ENCODE measurements at regions not wholly inside any gene's neighbourhood (a gene's known extent, or its start where the extent isn't known, plus 50 kb on each side); places are given as distances from the start of the nearest gene placed in this dataset.
"Not testable (repeated sequence)": the region's sequence is repeated elsewhere in the genome, so short reads cannot be mapped to it uniquely, and the experiment has no call there.

DNA sequence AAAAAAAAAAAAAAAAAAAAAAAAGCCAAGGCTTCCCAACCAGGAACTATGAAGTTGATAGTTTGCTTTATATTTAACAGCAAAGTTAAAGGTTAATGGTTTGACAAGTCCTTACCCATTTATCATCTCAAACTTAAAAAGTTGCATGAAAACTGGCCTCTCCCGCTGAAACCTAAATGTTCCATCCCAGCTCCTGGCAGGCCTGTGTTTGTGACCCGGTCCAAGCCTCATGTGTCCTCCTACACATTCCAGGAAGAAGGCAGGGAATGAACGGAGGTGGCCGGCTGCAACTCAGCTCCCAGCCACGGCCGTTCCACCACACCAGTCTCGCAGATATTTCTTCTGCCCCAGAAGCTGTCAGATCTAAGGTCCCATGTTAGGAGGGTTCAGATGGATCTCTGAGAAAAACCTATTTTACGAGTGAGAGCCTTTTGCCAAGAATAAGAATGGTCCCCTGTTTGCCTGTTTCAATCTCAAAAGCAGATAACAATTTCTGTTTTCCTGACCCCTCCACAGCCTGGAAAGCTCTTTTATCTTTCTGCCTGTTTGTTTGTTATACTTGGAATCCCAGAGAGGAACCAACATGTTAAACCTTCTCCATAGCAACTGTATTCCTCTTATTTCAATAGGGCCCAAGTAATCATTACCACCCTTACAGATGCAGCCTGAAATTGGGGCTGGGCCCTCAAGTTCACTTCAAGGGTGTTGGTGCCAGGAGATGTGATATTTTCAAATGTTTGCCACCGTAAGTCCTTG lies 56.5 kb downstream of the KCTD12 start:
- no peak for DNase-seq (ENCODE audit: low read depth)

DNA sequence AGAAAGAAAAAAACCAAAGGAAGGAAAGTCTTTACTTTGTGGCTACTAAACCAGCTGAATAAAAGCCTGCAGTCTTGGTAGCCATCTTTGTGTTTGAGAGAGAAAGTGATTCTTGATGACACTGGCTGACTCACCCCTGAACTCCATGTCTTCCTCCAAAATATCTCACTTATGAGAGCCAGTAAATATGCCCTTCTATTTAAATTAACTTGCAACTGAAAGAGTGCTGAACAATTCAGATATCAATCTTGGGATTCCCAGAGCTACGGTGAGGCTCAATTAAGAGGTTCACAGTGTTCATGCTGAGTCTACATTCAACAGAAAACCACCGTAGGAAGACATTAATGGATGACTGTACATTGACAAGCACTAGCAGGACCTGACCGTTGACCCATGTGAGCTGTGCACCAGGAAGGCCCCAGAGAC lies 57.9 kb downstream of the KCTD12 start:
- DNase-seq (ENCODE audit: low read depth) = no peak

DNA sequence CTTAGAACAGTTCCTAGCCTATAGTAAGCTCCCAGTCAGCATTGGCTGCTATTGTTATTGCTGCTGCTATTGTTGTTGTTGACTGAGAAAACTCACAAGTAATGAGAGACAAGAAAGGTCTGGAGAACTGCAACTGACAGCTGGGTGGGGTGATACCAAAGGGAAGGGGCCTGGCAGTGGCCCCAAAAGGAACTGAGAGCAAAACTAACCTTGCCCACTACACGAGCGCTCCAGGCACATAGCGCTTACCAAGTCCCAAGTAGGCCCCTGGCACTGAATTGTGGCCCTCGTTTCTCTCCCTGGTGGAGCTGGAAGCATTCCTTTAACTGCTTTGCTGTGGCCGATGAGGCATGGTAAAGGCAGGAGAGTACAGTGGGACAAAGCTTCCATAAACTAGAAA lies 59.7 kb downstream of the KCTD12 start:
- no peak for DNase-seq (ENCODE audit: low read depth)

GRCh38 chr13:76825430-76825829 lies 60.8 kb downstream of the KCTD12 start:
- no peak for DNase-seq (ENCODE audit: low read depth)

GRCh38 chr13:76823969-76824368 lies 62.2 kb downstream of the KCTD12 start:
- DNase-seq (ENCODE audit: low read depth) = no peak

DNA sequence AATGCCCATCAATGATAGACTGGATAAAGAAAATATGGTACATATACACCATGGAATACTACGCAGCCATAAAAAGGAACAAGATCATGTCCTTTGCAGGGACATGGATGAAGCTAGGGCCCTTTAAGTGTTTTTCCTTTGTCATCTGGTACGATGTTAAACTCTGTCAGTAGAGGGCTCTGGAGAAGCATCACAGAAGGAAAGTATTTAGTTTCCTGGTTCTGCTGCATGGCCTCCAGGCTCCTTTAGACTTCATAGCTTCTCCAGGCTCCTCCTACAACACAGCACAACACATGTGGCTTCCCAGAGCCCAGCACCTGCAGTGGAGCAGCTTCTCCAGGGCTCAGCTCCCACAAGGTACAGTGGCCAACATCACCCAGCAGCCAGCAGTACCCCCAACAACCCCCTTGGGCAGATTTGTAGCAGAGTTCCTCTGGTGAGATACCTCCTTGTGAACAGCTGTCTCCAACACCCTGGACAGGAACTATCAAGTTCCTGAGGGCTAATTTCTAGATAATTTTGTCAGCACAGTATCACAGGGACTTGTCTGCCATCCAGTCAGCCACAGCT lies 63.4 kb downstream of the KCTD12 start:
- DNase-seq (ENCODE audit: low read depth) = no peak

- DNase-seq (ENCODE audit: low read depth) = not testable (repeated sequence)
These were observed 65.0 kb downstream of the KCTD12 start for GRCh38 chr13:76821222-76821621.

DNA sequence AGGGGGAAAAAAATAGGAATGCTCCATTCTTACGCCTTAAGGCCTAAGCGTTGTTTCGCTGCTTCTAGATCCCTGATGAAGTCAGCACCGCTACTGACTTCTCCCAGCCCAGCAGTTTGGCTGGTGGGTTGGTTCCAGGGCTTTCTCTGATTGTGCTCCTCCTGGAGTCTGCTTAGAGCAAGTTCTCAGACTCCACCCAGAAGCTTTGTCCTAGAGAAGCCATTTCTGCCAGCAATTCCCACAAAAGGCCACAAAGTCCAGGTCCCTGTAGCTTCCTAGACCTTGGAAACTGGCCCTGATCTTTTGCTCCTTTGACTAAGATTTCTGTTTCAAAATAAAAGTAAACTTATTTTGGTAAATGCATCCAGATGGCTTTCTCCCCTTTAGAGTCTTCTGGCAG lies 65.4 kb downstream of the KCTD12 start:
- DNase-seq (ENCODE audit: low read depth) = peak; percentile 91

GRCh38 chr13:76816394-76816793 lies 69.8 kb downstream of the KCTD12 start:
- DNase-seq (ENCODE audit: low read depth) = no peak

- no peak for DNase-seq (ENCODE audit: low read depth)
These were observed 70.9 kb downstream of the KCTD12 start for GRCh38 chr13:76815344-76815743.

DNA sequence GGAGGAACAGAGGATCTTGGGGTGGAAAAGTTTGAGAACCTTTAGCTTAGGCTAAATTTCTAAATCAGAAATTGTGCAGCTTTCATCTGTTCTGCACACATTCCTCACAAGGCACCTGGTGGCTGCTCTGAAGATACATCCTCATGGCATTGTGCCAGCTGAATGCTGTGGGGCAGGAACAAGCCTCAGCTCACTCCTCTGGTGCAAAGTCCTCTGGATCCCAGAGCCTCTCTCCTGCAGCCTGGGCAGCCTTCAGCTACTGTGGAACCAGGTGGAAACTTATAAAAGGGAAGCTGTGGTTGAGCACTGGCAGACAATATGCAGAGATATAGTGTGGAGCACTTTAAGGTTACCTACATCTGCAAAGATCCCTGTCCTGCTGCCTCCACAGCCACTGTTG lies 72.3 kb downstream of the KCTD12 start:
- no peak for DNase-seq (ENCODE audit: low read depth)

DNA sequence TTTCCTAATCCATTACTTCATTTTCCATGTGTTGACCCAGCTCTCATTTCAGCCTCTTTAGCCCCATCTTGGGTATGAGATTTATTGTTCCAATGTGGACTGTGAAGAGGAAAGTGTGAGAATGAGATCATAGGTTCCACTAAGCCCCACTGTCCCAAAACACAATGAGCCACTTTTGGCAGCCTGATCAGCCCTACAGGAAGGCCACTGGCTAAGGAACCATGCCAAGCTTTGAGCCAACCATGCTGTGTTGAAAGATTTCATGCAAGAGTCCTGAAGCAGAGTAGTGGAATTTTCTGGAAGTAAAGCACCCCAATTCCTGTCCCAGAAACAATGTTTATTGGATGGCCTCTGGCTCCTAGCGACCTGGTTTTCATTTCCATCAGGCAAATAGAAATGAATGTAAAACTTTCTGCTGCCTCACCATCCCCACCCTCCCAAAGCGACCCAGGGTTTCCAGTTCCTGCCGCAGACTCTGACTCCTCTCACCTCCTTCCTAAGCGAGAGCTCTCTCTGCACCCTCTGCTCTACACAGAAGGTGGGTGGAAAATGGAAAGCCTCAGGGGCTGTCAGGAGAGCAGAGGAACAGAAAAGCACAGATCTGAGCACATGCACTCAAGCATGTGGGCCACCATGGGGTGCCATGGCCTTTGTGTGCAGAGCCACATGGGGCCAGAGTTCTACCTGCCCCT lies 73.1 kb downstream of the KCTD12 start:
- no peak for DNase-seq (ENCODE audit: low read depth)

DNA sequence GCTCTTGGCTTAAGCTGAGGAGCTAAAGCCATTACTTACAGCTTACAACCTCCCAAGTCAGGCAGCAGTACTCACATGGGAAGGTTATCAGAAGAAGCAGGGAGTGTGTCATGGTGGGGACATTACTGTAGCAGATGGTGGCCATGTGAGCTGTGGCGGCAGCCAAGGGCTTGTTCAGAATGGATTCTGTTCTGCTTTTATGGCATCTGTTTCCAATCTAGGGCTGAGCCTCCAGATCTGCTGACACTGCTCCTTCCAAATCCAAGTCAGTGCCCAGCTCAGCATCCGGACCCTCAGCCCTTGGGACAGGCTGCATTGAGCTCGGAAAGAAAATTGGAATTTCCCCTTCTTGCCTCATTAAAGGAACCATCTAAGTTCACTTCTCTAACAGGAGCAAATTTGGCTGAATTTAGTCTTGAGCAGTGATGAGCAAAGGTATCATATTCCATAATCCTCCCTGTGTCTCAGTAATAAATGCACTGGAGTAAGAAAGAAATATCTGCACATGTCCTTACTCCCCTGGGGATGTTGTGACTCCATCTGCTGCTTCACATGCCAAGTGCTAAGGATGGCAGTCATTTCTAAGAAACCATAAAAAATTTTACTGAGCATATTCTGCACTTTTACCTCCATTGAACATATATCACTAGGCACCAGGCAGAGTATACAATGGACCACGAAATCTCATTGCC lies 73.9 kb downstream of the KCTD12 start:
- DNase-seq (ENCODE audit: low read depth) = peak; percentile 78

DNA sequence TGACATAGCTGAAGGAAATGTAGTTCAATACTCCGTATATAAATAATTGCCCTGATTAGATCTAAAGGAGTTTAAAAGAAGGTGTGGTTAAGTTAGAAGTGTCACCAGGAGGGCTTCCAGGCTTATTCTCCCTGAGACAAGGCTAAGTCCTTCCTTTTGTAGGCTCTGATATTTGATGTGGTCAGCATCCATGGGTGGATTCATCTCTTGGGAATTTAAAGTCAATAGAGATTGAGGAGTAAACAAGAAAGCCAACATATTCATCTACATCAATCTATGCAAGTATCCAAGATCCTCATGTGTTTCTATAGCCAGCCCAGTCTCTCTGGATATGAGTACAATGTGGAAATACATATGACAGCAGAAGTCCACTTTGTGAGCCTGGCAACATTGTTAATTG lies 76.8 kb downstream of the KCTD12 start:
- DNase-seq (ENCODE audit: low read depth) = no peak

DNA sequence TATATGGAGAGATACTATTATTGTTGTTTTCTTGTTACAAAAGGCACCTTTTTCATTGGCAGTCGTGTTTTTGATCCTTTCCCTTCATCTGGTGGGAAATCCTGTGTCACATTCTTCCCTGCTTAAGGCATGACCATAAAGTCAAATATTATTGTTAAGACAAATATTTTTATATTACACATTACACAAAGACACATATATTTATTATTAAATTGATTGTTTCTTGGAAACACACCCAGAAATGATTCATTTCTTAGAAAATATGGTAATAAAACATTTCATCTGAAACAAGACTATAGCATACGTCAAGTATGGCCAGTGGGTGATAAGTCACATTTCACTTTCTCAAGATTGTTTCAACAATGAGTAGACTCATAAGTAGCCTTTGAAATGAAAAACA lies 77.3 kb downstream of the KCTD12 start:
- no peak for DNase-seq (ENCODE audit: low read depth)

GRCh38 chr13:76804801-76805200 lies 81.4 kb downstream of the KCTD12 start:
- no peak for DNase-seq (ENCODE audit: low read depth)

- DNase-seq (ENCODE audit: low read depth) = no peak
These were observed 82.4 kb downstream of the KCTD12 start for GRCh38 chr13:76803831-76804230.

GRCh38 chr13:76800943-76801342 lies 85.3 kb downstream of the KCTD12 start:
- no peak for DNase-seq (ENCODE audit: low read depth)

DNA sequence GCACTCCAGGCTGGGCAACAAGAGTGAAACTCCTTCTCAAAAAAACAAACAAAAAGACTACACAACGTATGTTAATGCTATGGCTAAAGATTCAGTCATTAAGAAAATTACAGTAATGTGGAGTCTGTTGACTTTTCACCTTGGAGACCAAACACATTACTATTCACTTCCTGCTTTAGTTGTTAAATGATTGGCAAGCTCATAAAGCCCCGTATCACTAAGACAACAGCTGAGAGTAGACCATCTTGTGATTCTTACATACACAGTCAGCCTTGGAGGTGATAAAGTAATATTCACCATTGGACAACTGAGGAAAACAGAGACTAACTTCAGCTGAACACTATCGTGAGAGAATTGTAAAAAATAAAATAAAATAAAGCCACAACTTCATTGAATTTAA lies 86.5 kb downstream of the KCTD12 start:
- no peak for DNase-seq (ENCODE audit: low read depth)

DNA sequence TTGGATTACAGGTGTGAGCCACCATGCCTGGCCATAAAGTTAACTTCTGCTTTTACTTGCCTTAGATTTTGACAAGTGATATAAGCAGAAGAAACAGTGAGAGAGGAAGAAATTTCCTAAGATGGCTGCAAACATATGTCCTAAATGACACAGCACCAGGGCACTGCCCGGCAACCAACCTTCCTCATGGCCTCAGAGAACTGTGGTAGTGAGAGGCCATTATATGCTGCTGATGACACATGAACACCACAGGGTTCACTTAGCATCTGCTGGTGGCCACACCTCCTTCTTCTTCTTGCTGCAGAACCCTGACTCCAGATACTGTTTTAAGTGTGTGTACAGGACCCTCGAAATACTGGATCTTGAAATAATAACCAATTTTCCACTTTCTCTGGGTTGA lies 88.2 kb downstream of the KCTD12 start:
- DNase-seq (ENCODE audit: low read depth) = no peak

GRCh38 chr13:76797361-76797760 lies 88.8 kb downstream of the KCTD12 start:
- DNase-seq (ENCODE audit: low read depth) = no peak

DNA sequence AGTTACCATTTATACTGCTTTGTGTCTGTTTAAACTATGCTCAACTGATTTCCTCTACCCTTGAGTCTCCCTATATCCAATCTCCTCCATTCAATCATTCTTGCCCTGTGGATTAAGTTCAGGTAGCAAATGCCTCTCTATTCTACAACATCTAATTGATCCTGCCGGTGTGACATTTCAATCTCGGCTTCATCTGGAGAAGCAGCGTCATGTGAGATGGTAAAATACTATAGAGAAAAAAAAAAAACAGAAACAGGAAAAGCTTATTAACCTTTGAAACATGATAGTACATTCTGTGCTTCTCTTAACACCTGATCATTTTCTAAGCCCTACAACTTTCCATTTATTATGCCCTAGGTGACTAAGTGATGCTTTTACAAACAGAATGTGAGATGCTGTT lies 89.4 kb downstream of the KCTD12 start:
- no peak for DNase-seq (ENCODE audit: low read depth)
